IMR-90 (cell line): ENCODE measurements at regions not wholly inside any gene's neighbourhood (a gene's known extent, or its start where the extent isn't known, plus 50 kb on each side); places are given as distances from the start of the nearest gene placed in this dataset.

Experiments used
- ATAC-seq: fragments of 200-7000 bp; cut with Tn5 transposase; 2 replicates; pipeline ENCODE4 v1.9.1; 2020; ENCODE audit warnings: low read depth, mild to moderate bottlenecking, moderate library complexity
- BruUV-seq: library from RNA; stranded (reverse); fragments of 400-500 nt; replicated peaks from 2 replicates; lab custom pipeline; 2021; lab: Mats Ljungman, UMichigan
- CTCF ChIA-PET: fragments of 300-600 bp; formaldehyde crosslinking; extraction: SDS; loops from one replicate; lab custom pipeline; 2021; ENCODE audit warnings: antibody characterized with exemption; lab: Yijun Ruan, JAX
- POLR2A ChIA-PET: fragments of 300-600 bp; sonication (Branson Sonifier 250); formaldehyde crosslinking; loops from one replicate; lab custom pipeline; 2022; ENCODE audit warnings: antibody characterized with exemption; ENCODE audit not compliant: unreplicated experiment; lab: Charles Lee
- DNase-seq: peaks from one replicate; pipeline ENCODE4 v3.0.0; 2013
- H2AFZ ChIP-seq: replicated peaks from 2 replicates; pipeline ENCODE3; 2013; ENCODE audit warnings: low read length, mild to moderate bottlenecking; ENCODE audit not compliant: poor library complexity
- H2AK5ac ChIP-seq: 2 replicates; pipeline ENCODE4 v1.6.1; 2013; ENCODE audit warnings: low read depth, low read length, inconsistent platforms
- H2AK9ac ChIP-seq: replicated peaks from 2 replicates; pipeline ENCODE3; 2013; ENCODE audit warnings: mild to moderate bottlenecking, low read depth, low read length, moderate library complexity; ENCODE audit not compliant: poor library complexity
- H2BK120ac ChIP-seq: 2 replicates; pipeline ENCODE4 v1.6.1; 2013; ENCODE audit warnings: low read depth, low read length, inconsistent platforms
- H2BK15ac ChIP-seq: 3 replicates; pipeline ENCODE4 v1.6.1; 2013; ENCODE audit warnings: low read depth, low read length, inconsistent platforms
- H2BK20ac ChIP-seq: 2 replicates; pipeline ENCODE4 v1.6.1; 2013; ENCODE audit warnings: low read depth, mild to moderate bottlenecking, inconsistent platforms, low read length, moderate library complexity
- H2BK5ac ChIP-seq: 2 replicates; pipeline ENCODE4 v1.6.1; 2013; ENCODE audit warnings: mild to moderate bottlenecking, low read depth, low read length, inconsistent platforms; ENCODE audit not compliant: poor library complexity, severe bottlenecking
- H3K14ac ChIP-seq: replicated peaks from 2 replicates; pipeline ENCODE4 v1.6.1; 2013; ENCODE audit warnings: low read depth, low read length, inconsistent platforms
- H3K18ac ChIP-seq: 2 replicates; pipeline ENCODE4 v1.6.1; 2013; ENCODE audit warnings: low read depth, low read length, control low read depth
- H3K23ac ChIP-seq: 2 replicates; pipeline ENCODE4 v1.6.1; 2013; ENCODE audit warnings: low read depth, low read length, inconsistent platforms
- H3K27ac ChIP-seq: 2 replicates; pipeline ENCODE4 v1.5.1; 2013; ENCODE audit warnings: mild to moderate bottlenecking, control low read depth, low read length; ENCODE audit not compliant: insufficient read depth
- H3K27me3 ChIP-seq: 2 replicates; pipeline ENCODE4 v1.6.1; 2013; ENCODE audit warnings: low read length; ENCODE audit not compliant: control insufficient read depth, insufficient read depth
- H3K36me3 ChIP-seq: 2 replicates; pipeline ENCODE4 v1.6.1; 2013; ENCODE audit warnings: low read length, mixed read lengths; ENCODE audit not compliant: control insufficient read depth, insufficient read depth
- H3K4ac ChIP-seq: 2 replicates; pipeline ENCODE4 v1.6.1; 2013; ENCODE audit warnings: low read depth, low read length, inconsistent platforms
- H3K4me1 ChIP-seq: 2 replicates; pipeline ENCODE4 v1.6.1; 2013; ENCODE audit warnings: low read length, mixed read lengths; ENCODE audit not compliant: control insufficient read depth, insufficient read depth
- H3K4me2 ChIP-seq: 2 replicates; pipeline ENCODE4 v1.6.1; 2013; ENCODE audit warnings: low read depth, mild to moderate bottlenecking, control low read depth, low read length, moderate library complexity
- H3K4me3 ChIP-seq: 2 replicates; pipeline ENCODE4 v1.5.1; 2013; ENCODE audit warnings: low read depth, mild to moderate bottlenecking, control low read depth, low read length, moderate library complexity; ENCODE audit not compliant: insufficient read depth
- H3K56ac ChIP-seq: 2 replicates; pipeline ENCODE4 v1.6.1; 2013; ENCODE audit warnings: low read length, inconsistent platforms; ENCODE audit not compliant: insufficient read depth; ENCODE audit errors: extremely low read depth
- H3K79me1 ChIP-seq, 2 experiments: 2 replicates each; pipeline ENCODE4 v1.6.1; 2013; ENCODE audit warnings: low read length in 2 of 2, inconsistent platforms in 1 of 2, low read depth in 1 of 2
- H3K9ac ChIP-seq: 2 replicates; pipeline ENCODE4 v1.6.1; 2013; ENCODE audit warnings: low read depth, low read length, control low read depth
- H3K9me1 ChIP-seq: 2 replicates; pipeline ENCODE4 v1.6.1; 2013; ENCODE audit warnings: low read length, inconsistent platforms; ENCODE audit not compliant: insufficient read depth
- H3K9me3 ChIP-seq: 2 replicates; pipeline ENCODE4 v1.6.1; 2013; ENCODE audit warnings: low read length; ENCODE audit not compliant: control insufficient read depth, insufficient read depth
- H4K20me1 ChIP-seq: 2 replicates; pipeline ENCODE4 v1.6.1; 2013; ENCODE audit warnings: low read length, inconsistent platforms; ENCODE audit not compliant: insufficient read depth
- H4K5ac ChIP-seq: 2 replicates; pipeline ENCODE4 v1.6.1; 2013; ENCODE audit warnings: mild to moderate bottlenecking, low read depth, low read length, control low read depth
- H4K8ac ChIP-seq, 2 experiments: 2 replicates each; pipeline ENCODE4 v1.6.1; 2013; ENCODE audit warnings: low read depth in 2 of 2, low read length in 2 of 2, control low read depth in 1 of 2, inconsistent platforms in 1 of 2
- H4K91ac ChIP-seq: 2 replicates; pipeline ENCODE4 v1.6.1; 2013; ENCODE audit warnings: low read depth, low read length, inconsistent platforms; ENCODE audit not compliant: insufficient read depth
- CTCF ChIP-seq: conservative IDR thresholded peaks from 2 replicates; pipeline ENCODE4 v1.5.1; 2012; ENCODE audit warnings: mild to moderate bottlenecking, low read depth, low read length, improper control_type of control experiment
- WGBS, 2 experiments: methylation state at CpG; one replicate each; pipeline versions ENCODE4 v1.1.5 to v1.1.7; 2013; ENCODE audit warnings: missing lambda C conversion rate in 2 of 2; ENCODE audit not compliant: insufficient read length in 1 of 2; ENCODE audit errors: extremely low coverage in 2 of 2; 5-methylcytosine and 5-hydroxymethylcytosine counted together
- dilution Hi-C: fragments of 300-500 bp; cut with HindIII; formaldehyde crosslinking; loops from one replicate; pipeline ENCODE4 v1.14.3; 2018; ENCODE audit warnings: low sequenced_read_pairs; ENCODE audit not compliant: unreplicated experiment
- in situ Hi-C: fragments of 300-500 bp; cut with MboI; formaldehyde crosslinking; loops from 3 replicates; pipeline ENCODE4 v1.14.3; 2019; ENCODE audit warnings: low sequenced_read_pairs, inconsistent platforms, mixed read lengths
- intact Hi-C: fragments of 100-400 bp; cut with micrococcal nuclease; formaldehyde crosslinking; loops from 2 replicates; pipeline ENCODE4 v1.10.0; 2022

- Histone ChIP-seq H2BK20ac (no peak overlapping the region), H3K36me3 (no peaks in the 10 kb centered on the region), H3K4ac (no peak overlapping the region), H3K27me3 (no peaks in the 10 kb centered on the region), H2AK5ac (no peak overlapping the region), H2BK15ac (no peak overlapping the region), H4K8ac (no peak overlapping the region), H3K9me3 (peaks cover 11% of the 10 kb centered on the region), H2BK5ac (no peak overlapping the region), H3K18ac (no peak overlapping the region), H3K79me1 (no peaks in the 10 kb centered on the region), H2BK120ac (no peak overlapping the region), H3K9ac (no peak overlapping the region), H3K56ac (no peak overlapping the region), H2AK9ac (no peak overlapping the region), H3K27ac (no peak overlapping the region), H3K4me3 (no peak overlapping the region), H3K4me1 (no peaks in the 10 kb centered on the region), H3K4me2 (no peak overlapping the region), H2AFZ (no peak overlapping the region), H3K23ac (no peak overlapping the region), H4K91ac (no peak overlapping the region), H4K20me1 (no peaks in the 10 kb centered on the region), H3K9me1 (no peaks in the 10 kb centered on the region), H4K5ac (no peak overlapping the region), H3K14ac (no peak overlapping the region)
- in situ Hi-C loops (no loop called here), intact Hi-C loops (no loop called here), dilution Hi-C loops (no loop called here)
- TF ChIP-seq CTCF = no peak
- ChIA-PET POLR2A (no interaction called here), CTCF (no interaction called here)
- DNase-seq (no peak), ATAC-seq (no peak)
- no TSS peak for BruUV-seq
- WGBS, 2 experiments = no CpG with 5 or more reads among the region's 1 CpG
Observed at GRCh38 chr7:125845686-125846085, 916.1 kb upstream of the POT1 start.
